Neuronal stem cell (in vitro differentiated cells): ENCODE measurements at regions not wholly inside any gene's neighbourhood (a gene's known extent, or its start where the extent isn't known, plus 50 kb on each side); places are given as distances from the start of the nearest gene placed in this dataset.

Experiments used
- DNase-seq: peaks from one replicate; pipeline ENCODE4 v3.0.0-alpha.2; 2013; ENCODE audit warnings: low spot score
- H2AFZ ChIP-seq: one replicate; pipeline ENCODE4 v1.6.1; 2013; ENCODE audit warnings: mild to moderate bottlenecking, low read length, inconsistent platforms
- H2AK5ac ChIP-seq: 2 replicates; pipeline ENCODE4 v1.6.1; 2013; ENCODE audit warnings: low read depth, mild to moderate bottlenecking, inconsistent platforms, low read length, moderate library complexity, mixed read lengths
- H2BK120ac ChIP-seq: 2 replicates; pipeline ENCODE4 v1.6.1; 2013; ENCODE audit warnings: low read depth, mild to moderate bottlenecking, inconsistent platforms, low read length, moderate library complexity, mixed read lengths
- H2BK12ac ChIP-seq: one replicate; pipeline ENCODE4 v1.6.1; 2013; ENCODE audit warnings: low read length, inconsistent platforms
- H2BK15ac ChIP-seq: 2 replicates; pipeline ENCODE4 v1.6.1; 2013; ENCODE audit warnings: mild to moderate bottlenecking, low read length, inconsistent platforms, mixed read lengths
- H2BK5ac ChIP-seq: one replicate; pipeline ENCODE4 v1.6.1; 2013; ENCODE audit warnings: inconsistent platforms, mild to moderate bottlenecking, low read length, moderate library complexity
- H3K14ac ChIP-seq: one replicate; pipeline ENCODE4 v1.6.1; 2013; ENCODE audit warnings: low read length, inconsistent platforms
- H3K18ac ChIP-seq: 2 replicates; pipeline ENCODE4 v1.6.1; 2013; ENCODE audit warnings: low read length, inconsistent platforms
- H3K23ac ChIP-seq: 2 replicates; pipeline ENCODE4 v1.6.1; 2013; ENCODE audit warnings: low read depth, mild to moderate bottlenecking, mixed read lengths, low read length, inconsistent platforms; ENCODE audit not compliant: poor library complexity
- H3K27ac ChIP-seq: replicated peaks from 3 replicates; pipeline ENCODE4 v1.5.1; 2013; ENCODE audit warnings: low read length, inconsistent platforms
- H3K27me3 ChIP-seq, 3 experiments: 2 replicates each; pipeline ENCODE4 v1.6.1; 2013; ENCODE audit warnings: low read length in 3 of 3, mild to moderate bottlenecking in 2 of 3, inconsistent platforms in 1 of 3, low read depth in 1 of 3, mixed read lengths in 1 of 3, moderate library complexity in 1 of 3; ENCODE audit not compliant: control insufficient read depth in 3 of 3, insufficient read depth in 3 of 3
- H3K36me3 ChIP-seq, 2 donors: replicated peaks in 1 of 2; 2 replicates each; pipeline ENCODE4 v1.6.1; 2013; ENCODE audit warnings: low read length in 2 of 2; ENCODE audit not compliant: control insufficient read depth in 2 of 2, insufficient read depth in 2 of 2
- H3K4ac ChIP-seq: 2 replicates; pipeline ENCODE4 v1.6.1; 2013; ENCODE audit warnings: inconsistent platforms, mild to moderate bottlenecking, low read length, moderate library complexity
- H3K4me1 ChIP-seq, 2 donors: 1 replicate in 1 of 2; 2 replicates in 1 of 2; pipeline ENCODE4 v1.6.1; 2013; ENCODE audit warnings: low read length in 2 of 2, low read depth in 1 of 2; ENCODE audit not compliant: control insufficient read depth in 2 of 2, insufficient read depth in 1 of 2
- H3K4me2 ChIP-seq: one replicate; pipeline ENCODE4 v1.6.1; 2013; ENCODE audit warnings: mild to moderate bottlenecking, low read length, inconsistent platforms; ENCODE audit not compliant: insufficient read depth, poor library complexity, severe bottlenecking
- H3K4me3 ChIP-seq, 2 donors: 2 replicates each; pipeline ENCODE4 v1.5.1; 2013; ENCODE audit warnings: low read length in 2 of 2, mild to moderate bottlenecking in 2 of 2, inconsistent platforms in 1 of 2, moderate library complexity in 1 of 2
- H3K79me1 ChIP-seq: one replicate; pipeline ENCODE4 v1.6.1; 2013; ENCODE audit warnings: low read depth, mild to moderate bottlenecking, inconsistent platforms, low read length, moderate library complexity
- H3K9ac ChIP-seq: one replicate; pipeline ENCODE4 v1.6.1; 2013; ENCODE audit warnings: mild to moderate bottlenecking, low read depth, low read length, inconsistent platforms; ENCODE audit not compliant: poor library complexity
- H3K9me3 ChIP-seq, 2 donors: replicated peaks in 1 of 2; 2 replicates each; pipeline versions ENCODE3 to v1.6.1; 2013; ENCODE audit warnings: low read length in 2 of 2, mild to moderate bottlenecking in 2 of 2, inconsistent platforms in 1 of 2, low read depth in 1 of 2, mixed read lengths in 1 of 2, moderate library complexity in 1 of 2; ENCODE audit not compliant: control insufficient read depth in 2 of 2, insufficient read depth in 1 of 2
- H4K8ac ChIP-seq: one replicate; pipeline ENCODE4 v1.6.1; 2013; ENCODE audit warnings: low read depth, mild to moderate bottlenecking, inconsistent platforms, low read length, moderate library complexity
- H4K91ac ChIP-seq: one replicate; pipeline ENCODE4 v1.6.1; 2013; ENCODE audit warnings: low read length, low read depth, mild to moderate bottlenecking, inconsistent platforms; ENCODE audit not compliant: poor library complexity
- WGBS, 2 donors: extraction: QIAGEN DNeasy Blood & Tissue Kit; methylation state at CpG; one replicate each; pipeline ENCODE4 v1.1.7; 2013; ENCODE audit warnings: missing lambda C conversion rate in 2 of 2, mixed read lengths in 1 of 2; ENCODE audit not compliant: insufficient read length in 2 of 2, insufficient replicate concordance in 1 of 2; ENCODE audit errors: extremely low coverage in 2 of 2; 5-methylcytosine and 5-hydroxymethylcytosine counted together

DNA sequence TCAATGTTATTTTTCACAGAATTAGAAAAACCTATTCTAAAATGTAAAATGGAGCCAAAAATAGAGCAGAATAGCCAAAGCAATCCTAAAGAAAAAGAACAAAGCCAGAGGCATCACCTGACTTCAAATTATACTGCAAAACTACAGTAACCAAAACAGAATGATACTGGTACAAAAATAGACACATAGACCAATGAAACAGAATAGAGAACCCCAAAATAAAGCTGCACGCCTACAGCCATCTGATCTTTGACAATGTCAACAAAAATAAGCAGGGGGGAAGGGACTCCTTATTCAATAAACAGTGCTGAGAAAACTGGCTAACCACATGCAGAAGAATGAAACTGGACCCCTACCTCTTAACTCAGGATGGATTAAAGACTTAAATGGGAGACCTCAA lies 65.8 kb upstream of the PDE4D start:
- Histone ChIP-seq H3K4me1 (no peaks in the 10 kb centered on the region), H3K9ac (no peak overlapping the region), H3K4me2 (no peak overlapping the region), H4K91ac (no peak overlapping the region), H3K9me3 (no peaks in the 10 kb centered on the region), H4K8ac (no peak overlapping the region), H2AK5ac (no peak overlapping the region), H3K4ac (no peak overlapping the region), H3K4me3 (no peak overlapping the region), H2BK5ac (no peak overlapping the region), H3K36me3 (no peaks in the 10 kb centered on the region), H3K27me3 (no peaks in the 10 kb centered on the region), H3K79me1 (no peaks in the 10 kb centered on the region), H3K23ac (no peak overlapping the region), H3K27ac (no peak overlapping the region), H3K14ac (no peak overlapping the region), H2BK15ac (no peak overlapping the region), H2AFZ (no peak overlapping the region), H2BK12ac (no peak overlapping the region), H3K18ac (no peak overlapping the region), H2BK120ac (no peak overlapping the region)
- no CpG with 5 or more reads among the region's 1 CpG for WGBS, 2 donors
- DNase-seq: no peak

DNA sequence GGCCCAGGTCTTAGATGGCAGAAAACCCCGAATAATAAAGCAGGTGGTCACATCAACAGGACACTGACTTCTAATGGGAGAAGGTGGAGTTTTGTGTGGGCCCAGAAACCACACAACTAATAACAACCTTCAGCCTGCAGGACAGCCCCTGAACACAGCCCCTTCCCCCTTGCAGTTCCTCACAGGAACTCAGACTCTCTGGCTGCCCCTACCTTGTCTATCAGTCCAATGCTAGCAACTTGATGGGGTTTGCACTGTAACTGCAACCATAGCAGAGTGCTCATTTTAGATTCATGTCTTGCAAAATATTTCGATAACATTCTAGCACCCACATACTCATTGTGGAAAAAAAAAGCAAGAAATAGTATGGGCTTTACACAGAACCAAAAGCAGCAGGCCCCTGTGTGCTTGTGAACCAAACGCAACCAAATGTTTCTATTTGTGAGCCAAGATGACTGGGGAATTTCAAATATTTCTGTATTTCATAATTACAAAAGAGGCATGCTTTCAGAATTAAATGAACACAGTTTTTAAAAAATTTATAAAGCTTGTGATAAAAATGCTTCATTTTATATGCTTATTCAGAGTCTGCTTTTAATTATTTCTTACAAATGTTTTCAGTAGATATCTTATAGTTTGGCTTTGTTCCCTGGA lies 62.7 kb upstream of the PDE4D start:
- H3K36me3 ChIP-seq: no peaks in the 10 kb centered on the region
- H2BK15ac ChIP-seq: no peak overlapping the region
- H3K27me3 ChIP-seq: no peaks in the 10 kb centered on the region
- H4K91ac ChIP-seq: no peak overlapping the region
- H3K4ac ChIP-seq: no peak overlapping the region
- no peak overlapping the region for H3K14ac ChIP-seq
- H3K27ac ChIP-seq: no peak overlapping the region
- H2AFZ ChIP-seq: no peak overlapping the region
- H2BK120ac ChIP-seq: no peak overlapping the region
- H3K4me3 ChIP-seq: no peak overlapping the region
- no peak overlapping the region for H4K8ac ChIP-seq
- no peak overlapping the region for H2BK12ac ChIP-seq
- no peaks in the 10 kb centered on the region for H3K4me1 ChIP-seq
- H3K9ac ChIP-seq: no peak overlapping the region
- no CpG with 5 or more reads among the region's 3 CpGs for WGBS, 2 donors
- no peak overlapping the region for H3K4me2 ChIP-seq
- H2AK5ac ChIP-seq: no peak overlapping the region
- DNase-seq: no peak
- no peaks in the 10 kb centered on the region for H3K79me1 ChIP-seq
- no peak overlapping the region for H3K23ac ChIP-seq
- H2BK5ac ChIP-seq: no peak overlapping the region
- no peak overlapping the region for H3K18ac ChIP-seq
- no peaks in the 10 kb centered on the region for H3K9me3 ChIP-seq

DNA sequence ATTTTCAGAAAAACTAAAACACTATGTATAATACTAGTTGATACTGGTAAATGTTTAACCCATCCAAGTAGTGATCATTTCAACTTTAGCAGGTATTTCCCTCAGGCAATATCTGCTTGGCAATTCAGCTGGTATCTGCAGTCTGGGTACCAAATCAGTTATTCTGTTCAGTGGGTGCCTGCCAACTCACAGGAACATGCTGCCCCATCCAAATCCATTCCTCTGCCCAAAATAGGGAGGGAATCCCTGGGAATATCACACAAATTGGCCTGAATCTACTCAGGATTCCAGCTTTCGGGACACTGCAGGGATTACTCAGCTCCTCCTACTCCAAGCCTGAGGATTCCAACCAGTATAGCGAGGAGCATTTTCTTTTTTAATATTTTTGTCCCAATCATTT lies 61.7 kb upstream of the PDE4D start:
- no peak overlapping the region for H2AK5ac ChIP-seq
- no peak overlapping the region for H2BK120ac ChIP-seq
- H3K18ac ChIP-seq: no peak overlapping the region
- H3K9ac ChIP-seq: no peak overlapping the region
- H2BK15ac ChIP-seq: no peak overlapping the region
- H3K14ac ChIP-seq: no peak overlapping the region
- no peaks in the 10 kb centered on the region for H3K79me1 ChIP-seq
- H3K4me3 ChIP-seq: no peak overlapping the region
- no peak overlapping the region for H2BK5ac ChIP-seq
- H2AFZ ChIP-seq: no peak overlapping the region
- no peak overlapping the region for H4K91ac ChIP-seq
- no peak overlapping the region for H2BK12ac ChIP-seq
- no peak overlapping the region for H3K27ac ChIP-seq
- no peaks in the 10 kb centered on the region for H3K27me3 ChIP-seq
- H3K9me3 ChIP-seq: no peaks in the 10 kb centered on the region
- H3K36me3 ChIP-seq: no peaks in the 10 kb centered on the region
- H4K8ac ChIP-seq: no peak overlapping the region
- H3K4me2 ChIP-seq: no peak overlapping the region
- DNase-seq: no peak
- no peak overlapping the region for H3K23ac ChIP-seq
- H3K4me1 ChIP-seq: no peaks in the 10 kb centered on the region
- H3K4ac ChIP-seq: no peak overlapping the region
- WGBS, 2 donors: no CpG with 5 or more reads among the region's 2 CpGs

DNA sequence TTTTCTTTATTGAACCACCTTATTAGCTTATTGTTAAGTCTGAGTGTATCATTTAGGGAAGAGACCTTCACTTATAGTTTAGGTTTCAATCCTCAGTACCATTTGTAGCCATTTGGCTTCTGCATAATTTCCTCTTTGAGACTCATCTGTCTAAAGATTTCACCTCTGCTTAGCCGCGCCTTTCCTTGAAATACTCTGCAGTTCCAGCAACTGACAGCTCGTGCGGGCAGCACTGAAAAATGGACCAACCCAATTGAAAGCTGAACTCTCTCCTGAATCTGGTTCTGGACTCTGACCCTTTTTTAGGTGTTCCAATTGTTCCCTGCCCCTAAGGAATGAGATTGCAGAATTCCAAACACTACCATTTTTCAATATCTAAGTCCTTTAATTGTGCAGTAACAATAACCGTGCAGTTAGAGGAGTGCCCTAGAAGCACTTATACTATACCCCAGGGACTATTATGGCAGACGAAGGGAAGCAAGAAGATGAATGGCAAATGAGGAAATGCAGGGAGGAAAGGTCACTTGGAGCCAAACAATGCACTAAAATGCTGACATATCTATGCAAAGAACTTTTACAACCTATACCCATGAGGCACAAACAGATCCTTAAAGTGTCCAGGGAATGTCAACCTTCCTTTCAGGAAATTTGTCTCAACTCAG lies 50.1 kb upstream of the PDE4D start:
- Histone ChIP-seq H2BK15ac (no peak overlapping the region), H4K91ac (no peak overlapping the region), H3K27me3 (no peaks in the 10 kb centered on the region), H3K4me1 (no peaks in the 10 kb centered on the region), H3K18ac (no peak overlapping the region), H2AFZ (no peak overlapping the region), H2BK120ac (no peak overlapping the region), H3K79me1 (no peaks in the 10 kb centered on the region), H3K4me3 (no peak overlapping the region), H3K9ac (no peak overlapping the region), H3K36me3 (no peaks in the 10 kb centered on the region), H2AK5ac (no peak overlapping the region), H3K23ac (no peak overlapping the region), H3K14ac (no peak overlapping the region), H4K8ac (no peak overlapping the region), H3K27ac (no peak overlapping the region), H3K4ac (no peak overlapping the region), H3K4me2 (no peak overlapping the region), H2BK12ac (no peak overlapping the region), H3K9me3 (no peaks in the 10 kb centered on the region), H2BK5ac (no peak overlapping the region)
- no peak for DNase-seq
- no CpG with 5 or more reads among the region's 6 CpGs for WGBS, 2 donors
